ENCODE measurements at regions not wholly inside any gene's neighbourhood (a gene's known extent, or its start where the extent isn't known, plus 50 kb on each side); places are given as distances from the start of the nearest gene placed in this dataset.

GRCh38 chr17:13400491-13400890, 201.2 kb downstream of the HS3ST3A1 start:
- no peak overlapping the region for H3K4me2 ChIP-seq (ENCODE audit: insufficient read depth in 1 of 2, low read depth in 2 of 2, low read length in 2 of 2)
- no peak overlapping the region for H3K27ac ChIP-seq (ENCODE audit: low read depth, low read length)
- 94% methylated on average over 2 of the region's 2 CpGs; no CpG with 5 or more reads in 1 of the 2 experiments for WGBS, 2 experiments (ENCODE audit: extremely low coverage in 1 of 2, insufficient coverage in 1 of 2, insufficient read length in 1 of 2, insufficient replicate concordance in 2 of 2, low coverage in 1 of 2, low lambda C conversion rate in 2 of 2, missing lambda C conversion rate in 1 of 2)
- no peak overlapping the region for H3K56ac ChIP-seq (replicated peaks; ENCODE audit: insufficient read length, low read depth, low read length)
- ChIA-PET POLR2A (ENCODE audit: partially characterized antibody) (no interaction called here), CTCF (ENCODE audit: partially characterized antibody) (no interaction called here)
- H3K79me2 ChIP-seq (ENCODE audit: control insufficient read depth in 1 of 2, insufficient read depth in 2 of 2, low read length in 2 of 2), result no peaks in the 10 kb centered on the region
- H4K8ac ChIP-seq (ENCODE audit: extremely low read depth, insufficient read depth, low read length), result no peak overlapping the region
- H3K23ac ChIP-seq (ENCODE audit: insufficient read length), result no peak overlapping the region
- no peak overlapping the region for H2BK5ac ChIP-seq (ENCODE audit: low read depth, low read length)
- H4K5ac ChIP-seq (ENCODE audit: insufficient read length, low read depth, low read length), result no peak overlapping the region
- H3K23me2 ChIP-seq (ENCODE audit: low read depth, low read length), result no peaks in the 10 kb centered on the region
- H3K36me3 ChIP-seq (ENCODE audit: control insufficient read depth in 2 of 4, insufficient read depth in 4 of 4, low read length in 3 of 4), result no peaks in the 10 kb centered on the region
- H3K9me3 ChIP-seq (ENCODE audit: insufficient read depth in 2 of 2, low read depth in 1 of 2, low read length in 1 of 2), result no peaks in the 10 kb centered on the region
- no peak overlapping the region for H4K91ac ChIP-seq (replicated peaks; ENCODE audit: insufficient read length, low read length)
- H2AK5ac ChIP-seq (ENCODE audit: low read depth, low read length), result no peak overlapping the region
- H2BK20ac ChIP-seq (ENCODE audit: low read length), result no peak overlapping the region
- DNase-seq (ENCODE audit: low read depth in 1 of 2, low spot score in 2 of 2) (no peak), FAIRE-seq (no peak)
- TF ChIP-seq EZH2 (IDR thresholded peaks at IDR 0.05; ENCODE audit: low read depth, low read length, severe bottlenecking), result no peak
- H3K4me1 ChIP-seq (replicated peaks in 1 of 4; ENCODE audit: control insufficient read depth in 3 of 4, insufficient read depth in 4 of 4, low read length in 3 of 4), result peaks cover 0 to 7% (median 2%) of the 10 kb centered on the region in 4 experiments; a peak in 2 of 7 replicates
- H2BK15ac ChIP-seq (ENCODE audit: low read length), result no peak overlapping the region
- no peaks in the 10 kb centered on the region for H3K27me3 ChIP-seq (replicated peaks in 1 of 4; ENCODE audit: control insufficient read depth in 3 of 4, extremely low read depth in 1 of 4, insufficient read depth in 3 of 4, low read length in 3 of 4)
- H3K18ac ChIP-seq (ENCODE audit: extremely low read depth, low read length), result no peak overlapping the region
- H4K20me1 ChIP-seq (replicated peaks in 1 of 2; ENCODE audit: control insufficient read depth in 1 of 2, insufficient read depth in 2 of 2, low read length in 2 of 2), result no peaks in the 10 kb centered on the region
- no peak overlapping the region for H3K9ac ChIP-seq (replicated peaks in 1 of 4; ENCODE audit: extremely low read depth in 1 of 4, low read depth in 3 of 4, low read length in 3 of 4)
- H3K4me3 ChIP-seq (ENCODE audit: extremely low read depth in 1 of 4, insufficient read depth in 2 of 4, low read depth in 3 of 4, low read length in 4 of 4), result no peak overlapping the region
- H3K14ac ChIP-seq (ENCODE audit: insufficient read length), result no peak overlapping the region
- H2AFZ ChIP-seq (ENCODE audit: low read length), result no peak overlapping the region
- no peak overlapping the region for H2BK12ac ChIP-seq (ENCODE audit: low read depth, low read length)
- no peak overlapping the region for H2BK120ac ChIP-seq (replicated peaks; ENCODE audit: low read depth, low read length)
- H3K79me1 ChIP-seq (ENCODE audit: low read depth, low read length), result no peaks in the 10 kb centered on the region
- no peak overlapping the region for H3K4ac ChIP-seq (replicated peaks; ENCODE audit: insufficient read length, low read depth, low read length)
